Cardiac muscle cell (in vitro differentiated cells and primary cell): ENCODE measurements at regions not wholly inside any gene's neighbourhood (a gene's known extent, or its start where the extent isn't known, plus 50 kb on each side); places are given as distances from the start of the nearest gene placed in this dataset.

ENCODE experiments used
- DNase-seq, 2 donors: peaks; one replicate each; pipeline versions ENCODE4 v3.0.0 to v3.0.0-alpha.2; 2010 to 2017; ENCODE audit warnings: low read depth in 1 of 2, low spot score in 1 of 2
- H3K27ac ChIP-seq: fragments of 200-600 bp; sonication (generic); 2 replicates; pipeline ENCODE4 v1.5.1; 2016
- H3K27me3 ChIP-seq: fragments of 200-600 bp; sonication (generic); 2 replicates; pipeline ENCODE4 v1.6.0; 2016; ENCODE audit warnings: control low read depth
- H3K36me3 ChIP-seq: fragments of 200-600 bp; sonication (generic); 2 replicates; pipeline ENCODE4 v1.5.1; 2016; ENCODE audit warnings: control low read depth
- H3K4me1 ChIP-seq: fragments of 200-600 bp; sonication (generic); 2 replicates; pipeline ENCODE4 v1.8.1; 2017; ENCODE audit warnings: low read depth, mild to moderate bottlenecking, mixed run types
- H3K4me3 ChIP-seq: fragments of 200-600 bp; sonication (generic); 2 replicates; pipeline ENCODE4 v1.5.1; 2016; ENCODE audit warnings: mild to moderate bottlenecking
- H3K9me3 ChIP-seq: fragments of 200-600 bp; sonication (generic); 2 replicates; pipeline ENCODE4 v1.5.1; 2017; ENCODE audit warnings: low read depth, mild to moderate bottlenecking, control low read depth
- TF ChIP-seq, protein P1 (sequence below): IDR thresholded peaks from 2 replicates; pipeline ENCODE4 v1.5.1; 2012; ENCODE audit warnings: low read depth, mild to moderate bottlenecking, low read length

DNA sequence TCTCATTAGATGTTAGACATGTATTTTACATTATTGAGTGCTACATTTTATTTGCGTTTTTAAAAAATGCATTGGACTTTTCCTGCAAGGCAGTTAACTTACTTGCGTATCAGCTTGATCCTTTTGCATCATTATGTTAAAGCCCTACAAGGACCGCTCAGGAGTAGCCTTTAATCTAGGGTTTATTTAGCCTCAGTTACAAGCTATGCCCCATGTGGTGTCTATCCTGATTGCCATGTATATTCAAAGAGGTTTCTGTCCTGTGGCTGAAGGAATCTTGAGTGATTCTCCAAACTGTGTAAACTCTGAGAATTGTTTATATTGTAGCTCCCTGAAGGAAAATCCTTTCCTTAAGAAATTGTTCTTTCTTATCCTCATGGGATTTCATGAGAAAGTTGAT lies 821.8 kb upstream of the AGA start:
- no peaks in the 10 kb centered on the region for H3K27me3 ChIP-seq
- TF ChIP-seq, protein P1, sequence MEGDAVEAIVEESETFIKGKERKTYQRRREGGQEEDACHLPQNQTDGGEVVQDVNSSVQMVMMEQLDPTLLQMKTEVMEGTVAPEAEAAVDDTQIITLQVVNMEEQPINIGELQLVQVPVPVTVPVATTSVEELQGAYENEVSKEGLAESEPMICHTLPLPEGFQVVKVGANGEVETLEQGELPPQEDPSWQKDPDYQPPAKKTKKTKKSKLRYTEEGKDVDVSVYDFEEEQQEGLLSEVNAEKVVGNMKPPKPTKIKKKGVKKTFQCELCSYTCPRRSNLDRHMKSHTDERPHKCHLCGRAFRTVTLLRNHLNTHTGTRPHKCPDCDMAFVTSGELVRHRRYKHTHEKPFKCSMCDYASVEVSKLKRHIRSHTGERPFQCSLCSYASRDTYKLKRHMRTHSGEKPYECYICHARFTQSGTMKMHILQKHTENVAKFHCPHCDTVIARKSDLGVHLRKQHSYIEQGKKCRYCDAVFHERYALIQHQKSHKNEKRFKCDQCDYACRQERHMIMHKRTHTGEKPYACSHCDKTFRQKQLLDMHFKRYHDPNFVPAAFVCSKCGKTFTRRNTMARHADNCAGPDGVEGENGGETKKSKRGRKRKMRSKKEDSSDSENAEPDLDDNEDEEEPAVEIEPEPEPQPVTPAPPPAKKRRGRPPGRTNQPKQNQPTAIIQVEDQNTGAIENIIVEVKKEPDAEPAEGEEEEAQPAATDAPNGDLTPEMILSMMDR, result no peak
- H3K4me1 ChIP-seq, result no peaks in the 10 kb centered on the region
- no peak overlapping the region for H3K27ac ChIP-seq
- no peak for DNase-seq
- no peaks in the 10 kb centered on the region for H3K9me3 ChIP-seq
- no peak overlapping the region for H3K4me3 ChIP-seq
- no peaks in the 10 kb centered on the region for H3K36me3 ChIP-seq

GRCh38 chr4:178271386-178271785 lies 829.1 kb upstream of the AGA start:
- Histone ChIP-seq H3K27ac (no peak overlapping the region), H3K4me1 (peaks cover 8% of the 10 kb centered on the region), H3K36me3 (no peaks in the 10 kb centered on the region), H3K27me3 (no peaks in the 10 kb centered on the region), H3K4me3 (no peak overlapping the region), H3K9me3 (no peaks in the 10 kb centered on the region)
- no peak for DNase-seq
- TF ChIP-seq, protein P1, result no peak

- Histone ChIP-seq H3K4me3 (no peak overlapping the region), H3K9me3 (no peaks in the 10 kb centered on the region), H3K27me3 (no peaks in the 10 kb centered on the region), H3K27ac (no peak overlapping the region), H3K4me1 (peaks cover 8% of the 10 kb centered on the region), H3K36me3 (no peaks in the 10 kb centered on the region)
- no peak for DNase-seq
- TF ChIP-seq, protein P1, result no peak
Measured at GRCh38 chr4:178273168-178273567, 830.9 kb upstream of the AGA start.

DNA sequence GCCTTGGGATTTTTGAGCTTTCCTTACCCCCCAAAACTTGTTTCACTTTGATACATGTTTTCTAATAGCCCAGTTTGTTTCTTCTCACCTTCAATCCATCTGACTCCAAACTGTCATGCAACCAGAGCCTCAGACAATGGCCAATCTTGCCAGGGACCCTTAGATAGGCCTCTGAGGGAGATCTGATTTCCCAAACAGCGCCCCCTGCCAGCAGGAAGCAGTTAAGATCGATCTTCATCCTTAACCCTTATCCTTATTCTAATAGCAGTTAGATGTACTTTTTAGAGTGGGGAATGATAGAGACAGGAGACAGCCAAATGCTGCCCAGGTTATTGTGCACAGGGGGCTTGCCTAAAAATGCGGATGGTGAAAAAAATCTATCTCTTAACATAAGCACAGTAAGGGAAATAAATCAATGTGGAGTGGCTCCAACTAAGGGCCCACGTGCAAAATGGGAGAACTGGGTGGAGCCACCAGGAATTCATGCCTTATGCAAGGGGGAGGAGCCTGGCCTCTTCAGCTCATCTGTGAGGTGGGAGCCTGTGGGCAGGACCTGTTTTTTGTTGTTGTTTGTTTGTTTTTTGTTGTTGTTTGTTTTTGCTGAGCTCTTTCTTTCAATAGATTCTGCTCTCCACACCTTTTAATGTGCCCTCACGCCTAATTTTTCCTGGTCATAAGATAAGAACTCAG lies 833.6 kb upstream of the AGA start:
- no peaks in the 10 kb centered on the region for H3K36me3 ChIP-seq
- no peaks in the 10 kb centered on the region for H3K27me3 ChIP-seq
- no peak overlapping the region for H3K27ac ChIP-seq
- H3K4me1 ChIP-seq, result peaks cover 17% of the 10 kb centered on the region
- no peak for DNase-seq
- TF ChIP-seq, protein P1, result no peak
- no peak overlapping the region for H3K4me3 ChIP-seq
- H3K9me3 ChIP-seq, result no peaks in the 10 kb centered on the region

DNA sequence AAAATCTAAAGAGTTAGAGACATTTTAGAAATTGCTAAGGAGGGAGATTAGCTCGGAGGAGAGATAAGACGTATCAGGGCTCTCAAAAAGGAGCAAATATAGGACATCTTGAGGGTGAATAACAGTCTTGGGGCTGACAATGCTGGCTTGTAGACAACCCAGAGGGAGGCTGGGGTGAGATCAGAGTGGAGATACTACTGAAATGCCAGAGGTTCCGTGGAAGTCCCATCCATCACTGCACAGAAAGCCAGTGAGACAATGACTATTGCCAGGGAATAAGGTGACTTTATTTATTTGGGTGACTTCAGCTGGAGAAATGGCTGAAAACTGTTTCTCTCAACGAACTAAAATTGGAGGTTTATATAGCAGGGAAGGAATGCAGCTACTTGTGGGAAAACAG lies 838.1 kb upstream of the AGA start:
- H3K27me3 ChIP-seq, result no peaks in the 10 kb centered on the region
- DNase-seq, result no peak
- TF ChIP-seq, protein P1, result no peak
- H3K4me1 ChIP-seq, result peaks cover 10% of the 10 kb centered on the region
- H3K4me3 ChIP-seq, result no peak overlapping the region
- no peaks in the 10 kb centered on the region for H3K36me3 ChIP-seq
- H3K27ac ChIP-seq, result no peak overlapping the region
- no peaks in the 10 kb centered on the region for H3K9me3 ChIP-seq
